ENCODE measurements at regions not wholly inside any gene's neighbourhood (a gene's known extent, or its start where the extent isn't known, plus 50 kb on each side); places are given as distances from the start of the nearest gene placed in this dataset.

DNA sequence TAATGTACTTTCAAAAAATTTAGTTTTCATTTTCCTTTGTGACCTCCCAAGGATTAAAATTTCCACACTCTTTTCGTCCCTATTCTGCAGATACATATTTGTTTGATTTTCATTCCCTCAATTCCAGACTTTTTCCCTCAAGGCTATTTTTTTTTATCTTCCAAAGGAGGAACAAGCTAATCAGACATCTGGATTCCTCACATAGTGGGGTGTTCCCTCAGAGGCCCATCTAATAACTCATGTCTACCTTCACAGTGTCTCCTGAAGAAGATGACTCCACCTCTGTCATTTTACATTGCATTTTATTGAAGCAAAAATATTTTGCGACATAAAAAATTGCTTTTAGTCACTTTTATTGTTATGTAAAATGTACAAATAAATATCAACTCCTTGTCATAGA is 122.2 kb downstream of the RFPL4B start (continued):
- TF ChIP-seq, protein P1, sequence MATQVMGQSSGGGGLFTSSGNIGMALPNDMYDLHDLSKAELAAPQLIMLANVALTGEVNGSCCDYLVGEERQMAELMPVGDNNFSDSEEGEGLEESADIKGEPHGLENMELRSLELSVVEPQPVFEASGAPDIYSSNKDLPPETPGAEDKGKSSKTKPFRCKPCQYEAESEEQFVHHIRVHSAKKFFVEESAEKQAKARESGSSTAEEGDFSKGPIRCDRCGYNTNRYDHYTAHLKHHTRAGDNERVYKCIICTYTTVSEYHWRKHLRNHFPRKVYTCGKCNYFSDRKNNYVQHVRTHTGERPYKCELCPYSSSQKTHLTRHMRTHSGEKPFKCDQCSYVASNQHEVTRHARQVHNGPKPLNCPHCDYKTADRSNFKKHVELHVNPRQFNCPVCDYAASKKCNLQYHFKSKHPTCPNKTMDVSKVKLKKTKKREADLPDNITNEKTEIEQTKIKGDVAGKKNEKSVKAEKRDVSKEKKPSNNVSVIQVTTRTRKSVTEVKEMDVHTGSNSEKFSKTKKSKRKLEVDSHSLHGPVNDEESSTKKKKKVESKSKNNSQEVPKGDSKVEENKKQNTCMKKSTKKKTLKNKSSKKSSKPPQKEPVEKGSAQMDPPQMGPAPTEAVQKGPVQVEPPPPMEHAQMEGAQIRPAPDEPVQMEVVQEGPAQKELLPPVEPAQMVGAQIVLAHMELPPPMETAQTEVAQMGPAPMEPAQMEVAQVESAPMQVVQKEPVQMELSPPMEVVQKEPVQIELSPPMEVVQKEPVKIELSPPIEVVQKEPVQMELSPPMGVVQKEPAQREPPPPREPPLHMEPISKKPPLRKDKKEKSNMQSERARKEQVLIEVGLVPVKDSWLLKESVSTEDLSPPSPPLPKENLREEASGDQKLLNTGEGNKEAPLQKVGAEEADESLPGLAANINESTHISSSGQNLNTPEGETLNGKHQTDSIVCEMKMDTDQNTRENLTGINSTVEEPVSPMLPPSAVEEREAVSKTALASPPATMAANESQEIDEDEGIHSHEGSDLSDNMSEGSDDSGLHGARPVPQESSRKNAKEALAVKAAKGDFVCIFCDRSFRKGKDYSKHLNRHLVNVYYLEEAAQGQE (IDR thresholded peaks at IDR 0.05) = no peak

DNA sequence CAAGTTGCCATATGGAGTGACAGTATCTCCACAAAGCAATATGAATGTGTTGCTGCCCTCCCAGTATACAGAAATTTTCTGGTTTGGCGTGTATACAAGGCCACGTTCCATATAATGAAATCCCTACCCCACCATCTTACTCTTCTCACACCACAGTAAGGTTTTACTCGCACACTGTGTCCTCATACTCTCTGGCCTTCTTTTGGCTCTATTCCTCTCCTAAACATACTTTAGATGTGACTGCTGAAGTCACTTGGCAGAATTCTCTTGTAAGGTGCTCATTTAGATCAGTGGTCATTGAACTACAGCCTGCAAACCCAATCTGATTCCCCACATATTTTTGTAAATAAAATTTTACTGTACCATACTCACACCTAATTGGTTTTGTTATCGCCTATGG is 123.2 kb downstream of the RFPL4B start:
- 83% methylated on average over 4 of the region's 4 CpGs for WGBS
- DNase-seq (ENCODE audit: low spot score) = no peak
- Histone ChIP-seq H3K27ac (ENCODE audit: low read depth in 1 of 2, low read length in 2 of 2) (no peak overlapping the region), H3K36me3 (ENCODE audit: control insufficient read depth in 4 of 4, insufficient read depth in 3 of 4, low read depth in 1 of 4, low read length in 3 of 4) (no peaks in the 10 kb centered on the region), H3K9me3 (ENCODE audit: control insufficient read depth in 4 of 4, low read length in 3 of 4) (no peaks in the 10 kb centered on the region), H3K4me3 (ENCODE audit: low read depth in 1 of 3, low read length in 3 of 3) (no peak overlapping the region), H3K9ac (ENCODE audit: low read depth in 1 of 2, low read length in 2 of 2) (no peak overlapping the region), H3K4me1 (ENCODE audit: control insufficient read depth in 4 of 4, insufficient read depth in 4 of 4, low read length in 3 of 4) (no peaks in the 10 kb centered on the region), H3K27me3 (ENCODE audit: control insufficient read depth in 4 of 4, insufficient read depth in 4 of 4, low read length in 3 of 4) (no peaks in the 10 kb centered on the region)
- TF ChIP-seq, protein P1 (IDR thresholded peaks at IDR 0.05) = no peak
- no peak for TF ChIP-seq FOXA1 (IDR thresholded peaks at IDR 0.05)
- TF ChIP-seq RXRA (IDR thresholded peaks at IDR 0.05) = no peak
- no peak for TF ChIP-seq RAD21 (IDR thresholded peaks at IDR 0.05)
- TF ChIP-seq, protein P2, sequence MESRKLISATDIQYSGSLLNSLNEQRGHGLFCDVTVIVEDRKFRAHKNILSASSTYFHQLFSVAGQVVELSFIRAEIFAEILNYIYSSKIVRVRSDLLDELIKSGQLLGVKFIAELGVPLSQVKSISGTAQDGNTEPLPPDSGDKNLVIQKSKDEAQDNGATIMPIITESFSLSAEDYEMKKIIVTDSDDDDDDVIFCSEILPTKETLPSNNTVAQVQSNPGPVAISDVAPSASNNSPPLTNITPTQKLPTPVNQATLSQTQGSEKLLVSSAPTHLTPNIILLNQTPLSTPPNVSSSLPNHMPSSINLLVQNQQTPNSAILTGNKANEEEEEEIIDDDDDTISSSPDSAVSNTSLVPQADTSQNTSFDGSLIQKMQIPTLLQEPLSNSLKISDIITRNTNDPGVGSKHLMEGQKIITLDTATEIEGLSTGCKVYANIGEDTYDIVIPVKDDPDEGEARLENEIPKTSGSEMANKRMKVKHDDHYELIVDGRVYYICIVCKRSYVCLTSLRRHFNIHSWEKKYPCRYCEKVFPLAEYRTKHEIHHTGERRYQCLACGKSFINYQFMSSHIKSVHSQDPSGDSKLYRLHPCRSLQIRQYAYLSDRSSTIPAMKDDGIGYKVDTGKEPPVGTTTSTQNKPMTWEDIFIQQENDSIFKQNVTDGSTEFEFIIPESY (IDR thresholded peaks at IDR 0.05) = no peak
- TF ChIP-seq, protein P3, sequence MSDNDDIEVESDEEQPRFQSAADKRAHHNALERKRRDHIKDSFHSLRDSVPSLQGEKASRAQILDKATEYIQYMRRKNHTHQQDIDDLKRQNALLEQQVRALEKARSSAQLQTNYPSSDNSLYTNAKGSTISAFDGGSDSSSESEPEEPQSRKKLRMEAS (IDR thresholded peaks at IDR 0.05) = no peak
- TF ChIP-seq NR2F2 (IDR thresholded peaks at IDR 0.05) = no peak
- TF ChIP-seq GABPA (IDR thresholded peaks at IDR 0.05 in 1 of 2, conservative IDR thresholded peaks at IDR 0.05 in 1 of 2) = no peak
- TF ChIP-seq JUND (IDR thresholded peaks at IDR 0.05) = no peak
- TF ChIP-seq YY1 (IDR thresholded peaks at IDR 0.05) = no peak
- no peak for TF ChIP-seq HNF4A (conservative IDR thresholded peaks at IDR 0.05)
- TF ChIP-seq TAF1 (conservative IDR thresholded peaks at IDR 0.05) = no peak
